K562 (cell line): ENCODE measurements at regions not wholly inside any gene's neighbourhood (a gene's known extent, or its start where the extent isn't known, plus 50 kb on each side); places are given as distances from the start of the nearest gene placed in this dataset.

ENCODE experiments used
- ATAC-seq: fragments of 200-7000 bp; cut with Tn5 transposase; 3 replicates; pipeline ENCODE4 v1.9.1; 2020; ENCODE audit warnings: moderate library complexity
- BruUV-seq: library from RNA; stranded (reverse); fragments of 400-500 nt; replicated peaks from 2 replicates; lab custom pipeline; 2021; lab: Mats Ljungman, UMichigan
- CTCF ChIA-PET: fragments of 300-600 bp; formaldehyde crosslinking; extraction: SDS; loops from one replicate; lab custom pipeline; 2021; ENCODE audit warnings: low intra/inter-chr PET ratio; lab: Yijun Ruan, JAX
- POLR2A ChIA-PET: fragments of 300-600, 350-650 bp; sonication (Branson Sonifier 250); formaldehyde crosslinking; extraction: SDS; loops from one replicate; lab custom pipeline; 2021; ENCODE audit warnings: antibody characterized with exemption, inconsistent platforms; lab: Yijun Ruan, JAX
- DNase-seq, 4 experiments: peaks; one replicate each; pipeline versions ENCODE4 v3.0.0 to v3.0.0-alpha.2; 2011 to 2018; ENCODE audit warnings: low spot score in 3 of 4, mixed read lengths in 3 of 4; ENCODE audit errors: extremely low read depth in 1 of 4
- FAIRE-seq: peaks from 2 replicates; lab custom pipeline; 2011; peaks lifted over from hg19 to GRCh38; lab: Jason Lieb, UNC
- H2AFZ ChIP-seq: 2 replicates; pipeline ENCODE4 v1.6.0; 2011; ENCODE audit warnings: low read depth, low read length, control low read depth, inconsistent platforms
- H3K27ac ChIP-seq: fragments of 200-600 bp; 3 replicates; pipeline ENCODE4 v1.8.0; 2011; ENCODE audit warnings: low read depth, mild to moderate bottlenecking, control low read depth, inconsistent platforms, low read length, moderate library complexity, mixed read lengths; ENCODE audit errors: extremely low read depth
- H3K27me3 ChIP-seq, 2 experiments: fragments of 300-600 bp in 1 of 2; 2 replicates in 1 of 2; 3 replicates in 1 of 2; pipeline versions ENCODE4 v1.6.0 to v1.8.0; 2011; ENCODE audit warnings: inconsistent platforms in 2 of 2, low read length in 2 of 2, mild to moderate bottlenecking in 1 of 2, mixed read lengths in 1 of 2, moderate library complexity in 1 of 2; ENCODE audit not compliant: control insufficient read depth in 2 of 2, insufficient read depth in 2 of 2
- H3K36me3 ChIP-seq: fragments of 300-600 bp; 3 replicates; pipeline ENCODE4 v1.8.0; 2011; ENCODE audit warnings: mild to moderate bottlenecking, low read length, inconsistent platforms; ENCODE audit not compliant: control insufficient read depth, insufficient read depth
- H3K4me1 ChIP-seq, 2 experiments: fragments of 200-600 bp in 1 of 2; replicated peaks in 1 of 2; 2 replicates in 1 of 2; 3 replicates in 1 of 2; pipeline versions ENCODE4 v1.5.1 to v1.8.0; 2011; ENCODE audit warnings: inconsistent platforms in 2 of 2, low read length in 2 of 2, mild to moderate bottlenecking in 1 of 2, mixed read lengths in 1 of 2, moderate library complexity in 1 of 2; ENCODE audit not compliant: control insufficient read depth in 2 of 2, insufficient read depth in 2 of 2
- H3K4me2 ChIP-seq: 2 replicates; pipeline ENCODE4 v1.6.1; 2011; ENCODE audit warnings: low read length, control low read depth, inconsistent platforms, mixed read lengths; ENCODE audit not compliant: insufficient read depth
- H3K4me3 ChIP-seq: fragments of 200-600 bp; sonication (generic), shearing (Covaris generic); 2 replicates; pipeline ENCODE4 v1.5.1; 2016; ENCODE audit warnings: control low read depth, inconsistent platforms
- H3K79me2 ChIP-seq: fragments of 200-600 bp; 3 replicates; pipeline ENCODE4 v1.8.0; 2011; ENCODE audit warnings: low read length, inconsistent platforms; ENCODE audit not compliant: control insufficient read depth, insufficient read depth
- H3K9ac ChIP-seq, 2 experiments: 2 replicates each; pipeline versions ENCODE4 v1.6.0 to v1.6.1; 2011; ENCODE audit warnings: low read depth in 2 of 2, low read length in 2 of 2, control low read depth in 1 of 2, inconsistent platforms in 1 of 2, mild to moderate bottlenecking in 1 of 2, mixed read lengths in 1 of 2; ENCODE audit not compliant: insufficient read depth in 1 of 2
- H3K9me1 ChIP-seq: one replicate; pipeline ENCODE4 v1.6.0; 2011; ENCODE audit warnings: inconsistent platforms, mild to moderate bottlenecking, low read length, moderate library complexity; ENCODE audit not compliant: control insufficient read depth, insufficient read depth
- H3K9me3 ChIP-seq: replicated peaks from 2 replicates; pipeline ENCODE4 v1.5.1; 2011; ENCODE audit warnings: low read depth, low read length, inconsistent platforms; ENCODE audit not compliant: control insufficient read depth, insufficient read depth
- H4K20me1 ChIP-seq: replicated peaks from 2 replicates; pipeline ENCODE4 v1.6.1; 2011; ENCODE audit warnings: low read length, inconsistent platforms, mixed read lengths; ENCODE audit not compliant: control insufficient read depth, insufficient read depth
- GTF2F1 ChIP-seq: IDR thresholded peaks from 2 replicates; pipeline ENCODE4 v1.6.1; 2011; ENCODE audit warnings: low read depth, low read length, improper control_type of control experiment
- TAF15 ChIP-seq: fragments of 200-400 bp; formaldehyde crosslinking; IDR thresholded peaks from 2 replicates; pipeline ENCODE4 v1.6.1; 2017; ENCODE audit warnings: mild to moderate bottlenecking, low read depth, low read length, moderate library complexity
- ZNF24 ChIP-seq: fragments of 450-650 bp; IDR thresholded peaks from 2 replicates; pipeline ENCODE4 v1.6.1; 2016
- ZNF316 ChIP-seq: fragments of 450-650 bp; IDR thresholded peaks from 2 replicates; pipeline ENCODE4 v1.6.1; 2016
- WGBS: fragments of 100-300 bp; shearing (Covaris generic); methylation state at CpG from one replicate; pipeline ENCODE4 v1.1.6; 2016; ENCODE audit warnings: low coverage, mixed read lengths; ENCODE audit not compliant: insufficient coverage; ENCODE audit errors: missing lambda C conversion rate; 5-methylcytosine and 5-hydroxymethylcytosine counted together
- in situ Hi-C: fragments of 300-500 bp; cut with MboI; formaldehyde crosslinking; loops from 4 replicates; pipeline ENCODE4 v1.15.0; 2018; ENCODE audit warnings: inconsistent platforms, mixed read lengths
- intact Hi-C: fragments of 100-400 bp; cut with micrococcal nuclease; formaldehyde crosslinking; loops from 2 replicates; pipeline ENCODE4 v1.14.2; 2022
- TF ChIP-seq, protein P1 (sequence below): IDR thresholded peaks from 2 replicates; pipeline ENCODE4 v1.6.1; 2011; ENCODE audit warnings: borderline replicate concordance, low read depth, mild to moderate bottlenecking, moderate library complexity, low read length; ENCODE audit not compliant: insufficient read depth, poor library complexity, severe bottlenecking

DNA sequence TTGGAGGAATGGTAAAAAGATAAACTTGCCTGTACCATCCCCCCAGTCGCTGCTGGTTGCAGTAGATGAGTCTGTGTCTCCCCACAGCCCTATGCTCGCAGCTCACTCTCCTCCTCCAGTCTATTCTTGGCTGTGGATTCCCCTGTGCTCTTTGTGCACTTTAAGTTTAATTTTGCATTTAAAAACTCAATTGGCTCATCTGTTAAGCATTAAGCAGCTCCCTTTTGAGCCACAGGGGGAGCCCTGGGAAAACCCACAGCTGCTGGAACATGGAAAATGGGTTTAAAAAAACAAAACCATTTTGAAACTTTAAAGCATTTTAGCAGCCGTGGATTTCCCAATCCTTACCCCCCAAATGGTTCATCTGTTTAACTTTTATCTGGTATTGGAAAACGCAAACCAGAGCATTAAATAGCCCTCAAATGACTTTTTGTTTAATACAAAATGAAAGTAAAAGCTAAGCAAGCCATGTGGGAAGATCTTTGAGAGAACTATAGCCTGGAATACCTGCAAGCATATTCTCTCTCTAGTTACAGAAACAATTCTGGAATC is 536.9 kb downstream of the ZIC1 start:
- no TSS peak for BruUV-seq
- Histone ChIP-seq H3K9me1 (no peaks in the 10 kb centered on the region), H4K20me1 (no peaks in the 10 kb centered on the region), H3K27me3 (no peaks in the 10 kb centered on the region), H3K79me2 (no peaks in the 10 kb centered on the region), H3K36me3 (no peaks in the 10 kb centered on the region), H2AFZ (no peak overlapping the region), H3K9me3 (no peaks in the 10 kb centered on the region), H3K4me3 (no peak overlapping the region), H3K27ac (no peak overlapping the region), H3K4me1 (no peaks in the 10 kb centered on the region), H3K4me2 (no peak overlapping the region), H3K9ac (no peak overlapping the region)
- FAIRE-seq (no peak), DNase-seq (no peak), ATAC-seq (no peak)
- TF ChIP-seq, protein P1, sequence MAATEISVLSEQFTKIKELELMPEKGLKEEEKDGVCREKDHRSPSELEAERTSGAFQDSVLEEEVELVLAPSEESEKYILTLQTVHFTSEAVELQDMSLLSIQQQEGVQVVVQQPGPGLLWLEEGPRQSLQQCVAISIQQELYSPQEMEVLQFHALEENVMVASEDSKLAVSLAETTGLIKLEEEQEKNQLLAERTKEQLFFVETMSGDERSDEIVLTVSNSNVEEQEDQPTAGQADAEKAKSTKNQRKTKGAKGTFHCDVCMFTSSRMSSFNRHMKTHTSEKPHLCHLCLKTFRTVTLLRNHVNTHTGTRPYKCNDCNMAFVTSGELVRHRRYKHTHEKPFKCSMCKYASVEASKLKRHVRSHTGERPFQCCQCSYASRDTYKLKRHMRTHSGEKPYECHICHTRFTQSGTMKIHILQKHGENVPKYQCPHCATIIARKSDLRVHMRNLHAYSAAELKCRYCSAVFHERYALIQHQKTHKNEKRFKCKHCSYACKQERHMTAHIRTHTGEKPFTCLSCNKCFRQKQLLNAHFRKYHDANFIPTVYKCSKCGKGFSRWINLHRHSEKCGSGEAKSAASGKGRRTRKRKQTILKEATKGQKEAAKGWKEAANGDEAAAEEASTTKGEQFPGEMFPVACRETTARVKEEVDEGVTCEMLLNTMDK = peak; percentile 4
- no peak for TF ChIP-seq GTF2F1
- no peak for TF ChIP-seq ZNF24
- CTCF ChIA-PET = no interaction called here
- WGBS = 0% methylated on average over 4 of the region's 4 CpGs
- POLR2A ChIA-PET = no interaction called here
- intact Hi-C loops = no loop called here
- in situ Hi-C loops = no loop called here

DNA sequence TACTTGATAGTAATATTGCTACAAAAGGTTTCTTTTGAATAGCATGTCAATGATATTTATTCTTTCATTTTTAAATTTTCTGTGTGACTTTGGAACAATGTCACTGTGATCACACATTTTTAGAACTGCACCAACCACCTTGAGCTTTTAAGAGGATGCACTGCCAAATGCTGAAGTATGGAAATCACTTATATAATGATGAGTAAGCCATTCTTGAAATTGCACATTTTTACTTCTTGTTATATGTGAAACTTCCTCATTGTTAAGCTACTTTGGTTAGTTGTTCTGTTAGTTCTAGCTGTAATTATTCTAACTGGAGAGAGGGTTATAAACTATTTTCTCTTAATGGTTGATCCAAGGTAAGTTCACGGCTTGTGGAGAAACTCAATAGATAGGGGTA is 547.5 kb downstream of the ZIC1 start:
- intact Hi-C loops = no loop called here
- TF ChIP-seq ZNF316 (0 out of 2 replicates have a peak, but pooled peaks have one; percentile 21), TAF15 (no peak)
- Histone ChIP-seq H2AFZ (no peak overlapping the region), H4K20me1 (no peaks in the 10 kb centered on the region), H3K27ac (no peak overlapping the region), H3K4me2 (no peak overlapping the region), H3K9ac (no peak overlapping the region), H3K9me3 (0 out of 2 replicates have a peak, but pooled peaks cover 1% of the 10 kb centered on the region), H3K9me1 (no peaks in the 10 kb centered on the region), H3K4me1 (no peaks in the 10 kb centered on the region), H3K36me3 (no peaks in the 10 kb centered on the region), H3K27me3 (no peaks in the 10 kb centered on the region), H3K79me2 (no peaks in the 10 kb centered on the region), H3K4me3 (no peak overlapping the region)
- DNase-seq = no peak
- ChIA-PET POLR2A (no interaction called here), CTCF (no interaction called here)
- FAIRE-seq = no peak
- BruUV-seq = no TSS peak
- ATAC-seq = no peak
- in situ Hi-C loops = no loop called here
- 0% methylated on average over 1 of the region's 1 CpG for WGBS
